GM12878 (cell line): ENCODE measurements at regions not wholly inside any gene's neighbourhood (a gene's known extent, or its start where the extent isn't known, plus 50 kb on each side); places are given as distances from the start of the nearest gene placed in this dataset.

Experiments used
- ATAC-seq: fragments of 200-7000 bp; cut with Tn5 transposase; 3 replicates; pipeline ENCODE4 v1.9.1; 2020; ENCODE audit warnings: mild to moderate bottlenecking, moderate library complexity
- BruUV-seq: library from RNA; stranded (reverse); fragments of 400-500 nt; replicated peaks from 2 replicates; lab custom pipeline; 2021; lab: Mats Ljungman, UMichigan
- CTCF ChIA-PET: fragments of 300-600 bp; sonication (Branson Sonifier 250); formaldehyde crosslinking; extraction: SDS; loops from one replicate; lab custom pipeline; 2021; ENCODE audit warnings: inconsistent platforms; lab: Yijun Ruan, JAX
- POLR2A ChIA-PET: fragments of 350-600 bp; formaldehyde crosslinking; extraction: SDS; loops from one replicate; lab custom pipeline; 2021; ENCODE audit warnings: inconsistent platforms; lab: Charles Lee
- RAD21 ChIA-PET: fragments of 300-600 bp; sonication (Branson Sonifier 250); formaldehyde crosslinking; loops from one replicate; lab custom pipeline; 2023; ENCODE audit warnings: antibody characterized with exemption; ENCODE audit not compliant: unreplicated experiment; lab: Charles Lee
- SMC1A ChIA-PET: fragments of 300-600 bp; sonication (Branson Sonifier 250); formaldehyde crosslinking; loops from one replicate; lab custom pipeline; 2023; ENCODE audit not compliant: unreplicated experiment, uncharacterized antibody; lab: Charles Lee
- DNase-seq: peaks from one replicate; pipeline ENCODE4 v3.0.0-alpha.2; 2011; ENCODE audit warnings: low read depth, low spot score
- FAIRE-seq: peaks from 3 replicates; lab custom pipeline; 2011; peaks lifted over from hg19 to GRCh38; lab: Jason Lieb, UNC
- H2AFZ ChIP-seq: 2 replicates; pipeline ENCODE4 v1.6.0; 2011; ENCODE audit warnings: low read depth, low read length, control low read depth; ENCODE audit not compliant: control insufficient read depth
- H3K27ac ChIP-seq: 2 replicates; pipeline ENCODE4 v1.5.1; 2011; ENCODE audit warnings: control low read depth; ENCODE audit not compliant: control insufficient read depth, insufficient read depth
- H3K27me3 ChIP-seq, 2 experiments: replicated peaks in 1 of 2; 2 replicates each; pipeline versions ENCODE4 v1.6.0 to v1.6.1; 2011; ENCODE audit warnings: low read length in 1 of 2; ENCODE audit not compliant: control insufficient read depth in 2 of 2, insufficient read depth in 2 of 2
- H3K36me3 ChIP-seq, 2 experiments: 2 replicates each; pipeline ENCODE4 v1.5.1; 2011; ENCODE audit warnings: low read length in 1 of 2; ENCODE audit not compliant: control insufficient read depth in 2 of 2, insufficient read depth in 2 of 2
- H3K4me1 ChIP-seq: 2 replicates; pipeline ENCODE4 v1.6.1; 2011; ENCODE audit warnings: mild to moderate bottlenecking, low read length, moderate library complexity, mixed read lengths; ENCODE audit not compliant: control insufficient read depth, insufficient read depth
- H3K4me2 ChIP-seq: 2 replicates; pipeline ENCODE4 v1.6.0; 2011; ENCODE audit warnings: control low read depth; ENCODE audit not compliant: control insufficient read depth, insufficient read depth
- H3K4me3 ChIP-seq: fragments of 200-600 bp; sonication (generic); 2 replicates; pipeline ENCODE4 v1.5.1; 2016
- H3K79me2 ChIP-seq: 2 replicates; pipeline ENCODE4 v1.6.0; 2011; ENCODE audit warnings: low read length; ENCODE audit not compliant: control insufficient read depth, insufficient read depth
- H3K9ac ChIP-seq: 2 replicates; pipeline ENCODE4 v1.8.0; 2011; ENCODE audit warnings: low read length, control low read depth, mixed read lengths; ENCODE audit not compliant: control insufficient read depth, insufficient read depth
- H3K9me3 ChIP-seq: replicated peaks from 3 replicates; pipeline ENCODE4 v1.5.1; 2011; ENCODE audit warnings: mild to moderate bottlenecking, low read length; ENCODE audit not compliant: control insufficient read depth, insufficient read depth
- H4K20me1 ChIP-seq: 2 replicates; pipeline ENCODE4 v1.6.0; 2011; ENCODE audit not compliant: control insufficient read depth, insufficient read depth
- E2F8 ChIP-seq: fragments of 450-650 bp; IDR thresholded peaks from 2 replicates; pipeline ENCODE4 v1.6.1; 2018; ENCODE audit warnings: mild to moderate bottlenecking, low read depth, moderate library complexity; ENCODE audit not compliant: partially characterized antibody
- HSF1 ChIP-seq: fragments of 150-350 bp; IDR thresholded peaks from 2 replicates; pipeline ENCODE4 v1.6.1; 2014; ENCODE audit warnings: mild to moderate bottlenecking, low read depth, low read length
- IKZF1 ChIP-seq: fragments of 450-650 bp; conservative IDR thresholded peaks from 2 replicates; pipeline ENCODE4 v1.6.1; 2017; ENCODE audit warnings: antibody characterized with exemption, mild to moderate bottlenecking
- IKZF2 ChIP-seq, 2 experiments: fragments of 450-650 bp; IDR thresholded peaks; 2 replicates each; pipeline ENCODE4 v1.6.1; 2017; ENCODE audit warnings: mild to moderate bottlenecking in 2 of 2, moderate library complexity in 2 of 2
- KAT2A ChIP-seq: conservative IDR thresholded peaks from 2 replicates; pipeline ENCODE4 v1.6.1; 2011; ENCODE audit warnings: low read depth, low read length; ENCODE audit not compliant: control insufficient read depth
- MEF2B ChIP-seq: fragments of 450-650 bp; IDR thresholded peaks from 2 replicates; pipeline ENCODE4 v1.6.1; 2018; ENCODE audit warnings: mild to moderate bottlenecking, moderate library complexity; ENCODE audit not compliant: partially characterized antibody, poor library complexity, severe bottlenecking
- MTA2 ChIP-seq: fragments of 450-650 bp; IDR thresholded peaks from 2 replicates; pipeline ENCODE4 v1.6.1; 2016; ENCODE audit warnings: low read depth, mild to moderate bottlenecking, moderate library complexity
- PBX3 ChIP-seq: IDR thresholded peaks from 2 replicates; pipeline ENCODE4 v1.6.1; 2011; ENCODE audit warnings: mild to moderate bottlenecking, low read depth, low read length, moderate library complexity; ENCODE audit not compliant: insufficient replicate concordance
- PML ChIP-seq: IDR thresholded peaks from 2 replicates; pipeline ENCODE4 v1.6.1; 2012; ENCODE audit warnings: low read length, inconsistent platforms
- RELA ChIP-seq: fragments of 450-650 bp; IDR thresholded peaks from 2 replicates; pipeline ENCODE4 v1.8.0; 2014; ENCODE audit warnings: borderline replicate concordance; ENCODE audit not compliant: partially characterized antibody
- RUNX3 ChIP-seq: IDR thresholded peaks from 2 replicates; pipeline ENCODE4 v1.6.1; 2012; ENCODE audit warnings: low read length, inconsistent platforms
- SMAD1 ChIP-seq: fragments of 450-650 bp; IDR thresholded peaks from 2 replicates; pipeline ENCODE4 v1.6.1; 2018; ENCODE audit warnings: mild to moderate bottlenecking, low read depth; ENCODE audit not compliant: partially characterized antibody
- TARDBP ChIP-seq: IDR thresholded peaks from 2 replicates; pipeline ENCODE4 v1.6.1; 2016; ENCODE audit warnings: borderline replicate concordance
- TBL1XR1 ChIP-seq: IDR thresholded peaks from 2 replicates; pipeline ENCODE4 v1.6.1; 2012; ENCODE audit warnings: low read depth, low read length, improper control_type of control experiment
- ZNF274 ChIP-seq: IDR thresholded peaks from one replicate; pipeline ENCODE4 v1.8.0; 2011; ENCODE audit not compliant: insufficient read length, insufficient read depth
- WGBS: methylation state at CpG from one replicate; pipeline ENCODE4 v1.1.6; 2016; ENCODE audit warnings: low lambda C conversion rate; ENCODE audit not compliant: insufficient replicate concordance, insufficient coverage; ENCODE audit errors: missing lambda C conversion rate; 5-methylcytosine and 5-hydroxymethylcytosine counted together
- in situ Hi-C: fragments of 300-500 bp; cut with MboI; formaldehyde crosslinking; loops from 9 replicates; pipeline ENCODE4 v1.14.3; 2018; ENCODE audit warnings: mixed read lengths
- intact Hi-C: fragments of 100-400 bp; cut with micrococcal nuclease; formaldehyde crosslinking; loops from one replicate; pipeline ENCODE4 v1.14.2; 2022; ENCODE audit not compliant: unreplicated experiment

- Histone ChIP-seq H3K79me2 (no peaks in the 10 kb centered on the region), H3K27ac (no peak overlapping the region), H3K36me3 (no peaks in the 10 kb centered on the region), H2AFZ (no peak overlapping the region), H3K9ac (no peak overlapping the region), H3K4me2 (no peak overlapping the region), H4K20me1 (no peaks in the 10 kb centered on the region), H3K4me3 (no peak overlapping the region), H3K4me1 (no peaks in the 10 kb centered on the region), H3K9me3 (no peaks in the 10 kb centered on the region), H3K27me3 (no peaks in the 10 kb centered on the region)
- FAIRE-seq: no peak
- ChIA-PET RAD21 (interaction anchor here (0.9 to 1.5 kb wide), 4 partner anchors 10 to 840 kb away, joined by 3 to 6 read pairs (median 4); no protein-coding TSS in a partner anchor), POLR2A (interaction anchor here (0.6 kb wide), 2 partner anchors 16 to 83 kb away, joined by 3 to 8 read pairs; no protein-coding TSS in a partner anchor), SMC1A (interaction anchor here (0.6 to 2.4 kb wide), 9 partner anchors 10 to 91 kb away, joined by 3 to 14 read pairs (median 3); no protein-coding TSS in a partner anchor), CTCF (interaction anchor here (0.6 to 2.0 kb wide), 13 partner anchors 10 to 822 kb away, joined by 3 to 11 read pairs (median 3); no protein-coding TSS in a partner anchor)
- TF ChIP-seq E2F8: no peak
- TF ChIP-seq TBL1XR1: no peak
- TF ChIP-seq RELA: no peak
- peak; percentile 22 to 55; a peak in 2 of 4 replicates for TF ChIP-seq IKZF2 (IDR thresholded peaks at IDR 0.05)
- TF ChIP-seq MEF2B: peak; percentile 30
- no peak for TF ChIP-seq TARDBP
- TF ChIP-seq MTA2: peak; percentile 93
- peak; percentile 6; the same call in 1 of the 2 replicates for TF ChIP-seq RUNX3
- TF ChIP-seq SMAD1: no peak
- peak; percentile 48; the same call in 1 of the 2 replicates for TF ChIP-seq IKZF1
- TF ChIP-seq PBX3: no peak
- no peak for TF ChIP-seq PML
- no peak for TF ChIP-seq KAT2A
- no peak for TF ChIP-seq ZNF274
- no peak for TF ChIP-seq HSF1
- no peak for DNase-seq
- ATAC-seq: peak; percentile 28; the same call in 1 of the 3 replicates
- no TSS peak for BruUV-seq
- in situ Hi-C loops: no loop called here
- intact Hi-C loops: loop anchor here (5.0 to 10.0 kb wide), 2 partner anchors 91 to 822 kb away; no protein-coding TSS in a partner anchor
- 23% methylated on average over 2 of the region's 2 CpGs for WGBS
These were observed 144.3 kb downstream of the MRPS30 start for GRCh38 chr5:44953078-44953477.
